HepG2 (cell line): ENCODE measurements at regions not wholly inside any gene's neighbourhood (a gene's known extent, or its start where the extent isn't known, plus 50 kb on each side); places are given as distances from the start of the nearest gene placed in this dataset.

Experiments used
- ATAC-seq: fragments of 200-7000 bp; cut with Tn5 transposase; 3 replicates; pipeline ENCODE4 v1.9.1; 2020; ENCODE audit warnings: mild to moderate bottlenecking, moderate library complexity
- BruUV-seq: library from RNA; stranded (reverse); fragments of 400-500 nt; replicated peaks from 2 replicates; lab custom pipeline; 2021; lab: Mats Ljungman, UMichigan
- CTCF ChIA-PET: fragments of 300-600 bp; formaldehyde crosslinking; extraction: SDS; loops from one replicate; lab custom pipeline; 2021; ENCODE audit warnings: low total read pairs, inconsistent platforms, low intra/inter-chr PET ratio; lab: Yijun Ruan, JAX
- POLR2A ChIA-PET: fragments of 350-600 bp; sonication (Branson Sonifier 250); formaldehyde crosslinking; loops from one replicate; lab custom pipeline; 2020; ENCODE audit warnings: antibody characterized with exemption, inconsistent platforms; lab: Yijun Ruan, JAX
- DNase-seq: peaks from one replicate; pipeline ENCODE4 v3.0.0-alpha.2; 2015; ENCODE audit warnings: low spot score
- FAIRE-seq: peaks from 3 replicates; lab custom pipeline; 2011; peaks lifted over from hg19 to GRCh38; lab: Jason Lieb, UNC
- H2AFZ ChIP-seq: one replicate; pipeline ENCODE4 v1.6.1; 2011; ENCODE audit warnings: low read length, inconsistent platforms
- H3K27ac ChIP-seq: fragments of 300-600 bp; 3 replicates; pipeline ENCODE4 v1.8.0; 2011; ENCODE audit warnings: mixed run types, mild to moderate bottlenecking, mixed read lengths, low read length, inconsistent platforms; ENCODE audit not compliant: insufficient read depth; ENCODE audit errors: extremely low read length
- H3K27me3 ChIP-seq, 2 experiments: fragments of 200-600 bp in 1 of 2; 2 replicates in 1 of 2; 3 replicates in 1 of 2; pipeline versions ENCODE4 v1.6.0 to v1.8.0; 2011; ENCODE audit warnings: low read length in 2 of 2, mild to moderate bottlenecking in 2 of 2, moderate library complexity in 2 of 2, inconsistent platforms in 1 of 2; ENCODE audit not compliant: insufficient read depth in 2 of 2, control insufficient read depth in 1 of 2
- H3K36me3 ChIP-seq, 2 experiments: fragments of 200-600 bp in 1 of 2; replicated peaks in 1 of 2; 2 replicates in 1 of 2; 3 replicates in 1 of 2; pipeline versions ENCODE4 v1.5.1 to v1.8.0; 2011; ENCODE audit warnings: low read length in 2 of 2, inconsistent platforms in 1 of 2; ENCODE audit not compliant: insufficient read depth in 2 of 2, control insufficient read depth in 1 of 2
- H3K4me1 ChIP-seq: 2 replicates; pipeline ENCODE4 v1.5.1; 2012; ENCODE audit warnings: low read length, inconsistent platforms; ENCODE audit not compliant: insufficient read depth
- H3K4me2 ChIP-seq: 2 replicates; pipeline ENCODE4 v1.6.0; 2011; ENCODE audit warnings: low read depth, low read length, inconsistent platforms
- H3K4me3 ChIP-seq, 3 experiments: fragments of 200-600 bp in 1 of 3; sonication (generic), shearing (Covaris generic) in 1 of 3; replicated peaks in 1 of 3; 2 replicates each; pipeline ENCODE4 v1.5.1; 2011 to 2016; ENCODE audit warnings: low read length in 3 of 3, inconsistent platforms in 2 of 3, low read depth in 2 of 3, mild to moderate bottlenecking in 2 of 3, control low read depth in 1 of 3, mixed read lengths in 1 of 3; ENCODE audit not compliant: insufficient read depth in 1 of 3
- H3K79me2 ChIP-seq: one replicate; pipeline ENCODE4 v1.6.1; 2011; ENCODE audit warnings: low read length, inconsistent platforms; ENCODE audit not compliant: insufficient read depth
- H3K9ac ChIP-seq: 2 replicates; pipeline ENCODE4 v1.6.0; 2011; ENCODE audit warnings: mild to moderate bottlenecking, low read depth, low read length, inconsistent platforms; ENCODE audit not compliant: insufficient read depth
- H3K9me3 ChIP-seq: 2 replicates; pipeline ENCODE4 v1.5.1; 2012; ENCODE audit warnings: mild to moderate bottlenecking, low read length
- H4K20me1 ChIP-seq: 2 replicates; pipeline ENCODE4 v1.6.0; 2011; ENCODE audit warnings: inconsistent platforms, mild to moderate bottlenecking, low read length, moderate library complexity; ENCODE audit not compliant: insufficient read depth
- KAT7 ChIP-seq: IDR thresholded peaks from 2 replicates; pipeline ENCODE4 v1.6.1; 2018; ENCODE audit warnings: borderline replicate concordance, missing compliant biosample characterization
- KLF13 ChIP-seq: sonication (generic); formaldehyde crosslinking; IDR thresholded peaks from 2 replicates; pipeline ENCODE4 v1.4.0; 2020; ENCODE audit warnings: mild to moderate bottlenecking, missing genetic modification reagents
- RFX3 ChIP-seq: IDR thresholded peaks from 2 replicates; pipeline ENCODE4 v1.6.1; 2016; ENCODE audit warnings: missing biosample characterization, missing genetic modification reagents
- ZNF446 ChIP-seq: sonication (generic); formaldehyde crosslinking; IDR thresholded peaks from 2 replicates; pipeline ENCODE4 v1.5.0; 2020; ENCODE audit warnings: mild to moderate bottlenecking, missing genetic modification reagents
- WGBS: methylation state at CpG from one replicate; pipeline ENCODE4 v1.1.6; 2017; ENCODE audit warnings: low lambda C conversion rate; 5-methylcytosine and 5-hydroxymethylcytosine counted together
- in situ Hi-C: cut with HindIII; loops from 2 replicates; pipeline ENCODE4 v1.10.0; 2017; ENCODE audit warnings: low pct_unique_long_range_greater_than_20kb; ENCODE audit not compliant: extremely low pct_ligation_motif_present
- intact Hi-C: fragments of 100-400 bp; cut with micrococcal nuclease; formaldehyde crosslinking; loops from one replicate; pipeline ENCODE4 v1.10.0; 2022; ENCODE audit not compliant: unreplicated experiment
- TF ChIP-seq, protein P1 (sequence below): sonication (generic); formaldehyde crosslinking; IDR thresholded peaks from 2 replicates; pipeline ENCODE4 v1.4.0; 2020; ENCODE audit warnings: mild to moderate bottlenecking, missing genetic modification reagents, borderline replicate concordance

DNA sequence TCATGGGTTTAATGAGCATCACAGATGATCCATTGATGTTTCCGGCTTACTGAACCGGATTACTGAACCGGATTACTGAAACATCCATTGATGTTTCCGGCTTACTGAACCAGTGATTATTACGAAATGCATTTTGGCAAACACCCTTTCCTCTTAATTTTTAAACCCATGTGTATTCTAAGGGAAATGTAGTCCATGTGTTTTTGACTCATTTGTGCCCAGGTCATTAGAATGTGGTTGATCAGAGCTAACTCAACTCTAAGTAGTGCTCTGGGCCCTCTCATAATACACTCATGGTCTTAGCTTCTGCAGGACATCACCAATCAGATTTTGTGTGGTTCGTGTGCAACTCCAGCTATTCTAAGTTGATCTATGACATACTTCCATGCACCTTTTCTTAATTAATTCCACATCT lies 141.6 kb downstream of the SPATA18 start (continued):
- TF ChIP-seq, protein P1, sequence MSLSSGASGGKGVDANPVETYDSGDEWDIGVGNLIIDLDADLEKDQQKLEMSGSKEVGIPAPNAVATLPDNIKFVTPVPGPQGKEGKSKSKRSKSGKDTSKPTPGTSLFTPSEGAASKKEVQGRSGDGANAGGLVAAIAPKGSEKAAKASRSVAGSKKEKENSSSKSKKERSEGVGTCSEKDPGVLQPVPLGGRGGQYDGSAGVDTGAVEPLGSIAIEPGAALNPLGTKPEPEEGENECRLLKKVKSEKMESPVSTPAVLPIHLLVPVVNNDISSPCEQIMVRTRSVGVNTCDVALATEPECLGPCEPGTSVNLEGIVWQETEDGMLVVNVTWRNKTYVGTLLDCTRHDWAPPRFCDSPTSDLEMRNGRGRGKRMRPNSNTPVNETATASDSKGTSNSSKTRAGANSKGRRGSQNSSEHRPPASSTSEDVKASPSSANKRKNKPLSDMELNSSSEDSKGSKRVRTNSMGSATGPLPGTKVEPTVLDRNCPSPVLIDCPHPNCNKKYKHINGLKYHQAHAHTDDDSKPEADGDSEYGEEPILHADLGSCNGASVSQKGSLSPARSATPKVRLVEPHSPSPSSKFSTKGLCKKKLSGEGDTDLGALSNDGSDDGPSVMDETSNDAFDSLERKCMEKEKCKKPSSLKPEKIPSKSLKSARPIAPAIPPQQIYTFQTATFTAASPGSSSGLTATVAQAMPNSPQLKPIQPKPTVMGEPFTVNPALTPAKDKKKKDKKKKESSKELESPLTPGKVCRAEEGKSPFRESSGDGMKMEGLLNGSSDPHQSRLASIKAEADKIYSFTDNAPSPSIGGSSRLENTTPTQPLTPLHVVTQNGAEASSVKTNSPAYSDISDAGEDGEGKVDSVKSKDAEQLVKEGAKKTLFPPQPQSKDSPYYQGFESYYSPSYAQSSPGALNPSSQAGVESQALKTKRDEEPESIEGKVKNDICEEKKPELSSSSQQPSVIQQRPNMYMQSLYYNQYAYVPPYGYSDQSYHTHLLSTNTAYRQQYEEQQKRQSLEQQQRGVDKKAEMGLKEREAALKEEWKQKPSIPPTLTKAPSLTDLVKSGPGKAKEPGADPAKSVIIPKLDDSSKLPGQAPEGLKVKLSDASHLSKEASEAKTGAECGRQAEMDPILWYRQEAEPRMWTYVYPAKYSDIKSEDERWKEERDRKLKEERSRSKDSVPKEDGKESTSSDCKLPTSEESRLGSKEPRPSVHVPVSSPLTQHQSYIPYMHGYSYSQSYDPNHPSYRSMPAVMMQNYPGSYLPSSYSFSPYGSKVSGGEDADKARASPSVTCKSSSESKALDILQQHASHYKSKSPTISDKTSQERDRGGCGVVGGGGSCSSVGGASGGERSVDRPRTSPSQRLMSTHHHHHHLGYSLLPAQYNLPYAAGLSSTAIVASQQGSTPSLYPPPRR (CRISPR knock-in tag), result no peak
- TF ChIP-seq KAT7, result no peak
- no peak for TF ChIP-seq KLF13 (CRISPR knock-in tag)

DNA sequence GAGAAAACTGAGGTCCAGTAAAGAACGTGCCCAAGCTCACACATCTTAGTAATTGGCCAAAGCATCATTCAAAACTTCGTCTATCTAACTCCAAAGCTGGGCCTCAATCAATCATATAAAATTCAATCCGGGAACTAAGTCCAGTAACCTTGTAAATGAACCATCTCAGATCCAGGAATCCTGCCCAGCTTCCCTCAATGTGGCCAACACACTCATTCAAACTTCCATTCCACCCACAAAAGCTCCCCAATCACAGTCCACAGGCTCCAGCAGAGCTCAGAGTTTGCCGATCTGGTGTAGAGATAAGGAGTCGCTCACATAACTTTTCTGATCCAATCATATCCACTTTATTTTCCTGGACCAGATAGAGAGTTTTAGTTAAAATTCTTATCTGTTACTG lies 144.8 kb downstream of the SPATA18 start:
- Histone ChIP-seq H3K79me2 (no peaks in the 10 kb centered on the region), H3K27me3 (peaks cover 0 to 1% of the 10 kb centered on the region in 2 experiments; a peak in 1 of 5 replicates), H3K27ac (no peak overlapping the region), H2AFZ (no peak overlapping the region), H3K4me1 (peaks cover 11% of the 10 kb centered on the region), H3K9me3 (no peaks in the 10 kb centered on the region), H3K36me3 (no peaks in the 10 kb centered on the region), H4K20me1 (no peaks in the 10 kb centered on the region), H3K4me2 (no peak overlapping the region), H3K9ac (no peak overlapping the region), H3K4me3 (no peak overlapping the region)
- intact Hi-C loops, result no loop called here
- no TSS peak for BruUV-seq
- 18% methylated on average over 5 of the region's 5 CpGs for WGBS
- no peak for TF ChIP-seq ZNF446 (CRISPR knock-in tag)
- no peak for TF ChIP-seq RFX3
- in situ Hi-C loops, result no loop called here
- POLR2A ChIA-PET, result no interaction called here
- CTCF ChIA-PET, result no interaction called here
- ATAC-seq (no peak), FAIRE-seq (no peak), DNase-seq (no peak)
